ENCODE measurements at regions not wholly inside any gene's neighbourhood (a gene's known extent, or its start where the extent isn't known, plus 50 kb on each side); places are given as distances from the start of the nearest gene placed in this dataset.

GRCh38 chr16:85369741-85370528, 243.2 kb upstream of the GSE1 start:
- peak; percentile 77 to 89 (median 81) for TF ChIP-seq CTCF (IDR thresholded peaks at IDR 0.05)
- no peak for TF ChIP-seq POLR2A (IDR thresholded peaks at IDR 0.05)
- no peak for TF ChIP-seq EP300 (IDR thresholded peaks at IDR 0.05)
